ENCODE measurements at regions not wholly inside any gene's neighbourhood (a gene's known extent, or its start where the extent isn't known, plus 50 kb on each side); places are given as distances from the start of the nearest gene placed in this dataset.

GRCh38 chr18:46372670-46373069, 268.5 kb downstream of the HAUS1 start:
- DNase-seq (no peak), ATAC-seq (ENCODE audit: poor library complexity) (no peak)
- Histone ChIP-seq H3K4me3 (ENCODE audit: low read length) (no peak overlapping the region), H3K9me3 (ENCODE audit: control insufficient read depth in 1 of 2, insufficient read depth in 1 of 2, low read length in 2 of 2) (no peaks in the 10 kb centered on the region), H3K27ac (ENCODE audit: low read depth in 1 of 2, low read length in 2 of 2) (no peak overlapping the region), H3K4me1 (ENCODE audit: insufficient read depth, low read length) (no peaks in the 10 kb centered on the region), H3K36me3 (ENCODE audit: insufficient read depth, low read length) (no peaks in the 10 kb centered on the region), H3K27me3 (ENCODE audit: control insufficient read depth in 1 of 2, insufficient read depth in 2 of 2, low read length in 2 of 2) (no peaks in the 10 kb centered on the region)
- no peaks in the 10 kb centered on the region for H3K27me3 Mint-ChIP-seq
- H3K4me3 Mint-ChIP-seq, result no peak overlapping the region
- TF ChIP-seq CTCF (IDR thresholded peaks at IDR 0.05), result no peak
- H3K27ac Mint-ChIP-seq, result no peak overlapping the region
- ChIA-PET CTCF (no interaction called here), POLR2A (interaction anchor here (0.8 kb wide), 1 partner anchor 199 kb away, joined by 3 read pairs; a partner anchor contains a TSS)
- intact Hi-C loops (cut with DNase I, micrococcal nuclease), result no loop called here
- no peaks in the 10 kb centered on the region for H3K36me3 Mint-ChIP-seq (ENCODE audit: low read depth)
- H3K9me3 Mint-ChIP-seq, result no peaks in the 10 kb centered on the region
- H3K4me1 Mint-ChIP-seq (ENCODE audit: low read depth), result no peaks in the 10 kb centered on the region

GRCh38 chr18:46373131-46373530, 268.9 kb downstream of the HAUS1 start:
- Histone ChIP-seq H3K27ac (ENCODE audit: low read depth in 1 of 2, low read length in 2 of 2) (no peak overlapping the region), H3K36me3 (ENCODE audit: insufficient read depth, low read length) (no peaks in the 10 kb centered on the region), H3K27me3 (ENCODE audit: control insufficient read depth in 1 of 2, insufficient read depth in 2 of 2, low read length in 2 of 2) (no peaks in the 10 kb centered on the region), H3K4me1 (ENCODE audit: insufficient read depth, low read length) (no peaks in the 10 kb centered on the region), H3K4me3 (ENCODE audit: low read length) (no peak overlapping the region), H3K9me3 (ENCODE audit: control insufficient read depth in 1 of 2, insufficient read depth in 1 of 2, low read length in 2 of 2) (no peaks in the 10 kb centered on the region)
- no peak for TF ChIP-seq CTCF (IDR thresholded peaks at IDR 0.05)
- ChIA-PET CTCF (no interaction called here), POLR2A (interaction anchor here (0.8 kb wide), 1 partner anchor 200 kb away, joined by 3 read pairs; a partner anchor contains a TSS)
- no peak for ATAC-seq (ENCODE audit: poor library complexity)
- Mint-ChIP-seq H3K27ac (no peak overlapping the region), H3K36me3 (ENCODE audit: low read depth) (no peaks in the 10 kb centered on the region), H3K9me3 (no peaks in the 10 kb centered on the region), H3K4me3 (no peak overlapping the region), H3K27me3 (no peaks in the 10 kb centered on the region), H3K4me1 (ENCODE audit: low read depth) (no peaks in the 10 kb centered on the region)
- DNase-seq, result no peak
- intact Hi-C loops (cut with DNase I, micrococcal nuclease), result no loop called here

- Mint-ChIP-seq H3K9me3 (no peaks in the 10 kb centered on the region), H3K27ac (no peak overlapping the region), H3K27me3 (no peaks in the 10 kb centered on the region), H3K36me3 (ENCODE audit: low read depth) (no peaks in the 10 kb centered on the region), H3K4me3 (no peak overlapping the region), H3K4me1 (ENCODE audit: low read depth) (no peaks in the 10 kb centered on the region)
- no peak for DNase-seq
- H3K27me3 ChIP-seq (ENCODE audit: control insufficient read depth in 1 of 2, insufficient read depth in 2 of 2, low read length in 2 of 2), result no peaks in the 10 kb centered on the region
- no peak for TF ChIP-seq CTCF (IDR thresholded peaks at IDR 0.05)
- H3K4me1 ChIP-seq (ENCODE audit: insufficient read depth, low read length), result no peaks in the 10 kb centered on the region
- H3K4me3 ChIP-seq (ENCODE audit: low read length), result no peak overlapping the region
- H3K27ac ChIP-seq (ENCODE audit: low read depth in 1 of 2, low read length in 2 of 2), result no peak overlapping the region
- no peaks in the 10 kb centered on the region for H3K36me3 ChIP-seq (ENCODE audit: insufficient read depth, low read length)
- no peak for ATAC-seq (ENCODE audit: poor library complexity)
- intact Hi-C loops (cut with DNase I, micrococcal nuclease), result no loop called here
- POLR2A ChIA-PET, result no interaction called here
- no peaks in the 10 kb centered on the region for H3K9me3 ChIP-seq (ENCODE audit: control insufficient read depth in 1 of 2, insufficient read depth in 1 of 2, low read length in 2 of 2)
- CTCF ChIA-PET, result no interaction called here
These were observed 269.6 kb downstream of the HAUS1 start for GRCh38 chr18:46373791-46374190.

All from CD4-positive, alpha-beta T cell (primary cell).